ENCODE measurements at regions not wholly inside any gene's neighbourhood (a gene's known extent, or its start where the extent isn't known, plus 50 kb on each side); places are given as distances from the start of the nearest gene placed in this dataset.

DNA sequence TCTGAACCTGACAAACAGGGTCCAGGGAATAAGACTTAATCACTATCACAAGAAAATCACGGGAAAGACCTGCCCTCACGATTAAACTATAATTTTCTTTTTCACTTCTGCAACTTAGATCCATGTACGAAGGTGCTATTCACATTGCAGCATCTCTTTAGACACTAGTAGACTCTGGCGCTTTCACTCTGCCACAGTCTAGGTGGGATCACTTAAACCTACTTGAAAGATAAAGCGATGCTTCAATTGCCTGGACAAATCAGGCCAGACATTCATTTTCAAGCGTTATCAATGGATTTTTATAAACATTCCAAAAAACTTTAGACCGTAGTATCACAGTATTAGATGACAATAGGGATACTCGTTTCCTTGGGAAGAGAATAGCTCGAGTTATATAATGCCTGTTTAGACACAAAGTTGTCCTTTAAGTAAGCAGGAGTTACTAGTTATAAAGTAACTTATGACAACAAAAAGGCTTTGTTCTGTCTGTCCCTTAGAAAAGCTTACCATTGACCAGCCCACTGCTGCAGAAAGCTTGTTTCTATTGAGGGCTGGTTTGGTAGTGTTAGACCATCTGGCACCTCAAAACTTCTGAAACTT, 367.3 kb downstream of the UTRN start (continued):
- TF ChIP-seq MYC (CRISPR knock-in tag; IDR thresholded peaks at IDR 0.05; ENCODE audit: borderline replicate concordance) (no peak), ZNF891 (CRISPR knock-in tag; IDR thresholded peaks at IDR 0.05) (no peak), HCFC1 (IDR thresholded peaks at IDR 0.05; ENCODE audit: low read depth, low read length) (no peak), SAP130 (CRISPR knock-in tag; IDR thresholded peaks at IDR 0.05; ENCODE audit: low read depth) (peak; percentile 22; the same call in 1 of the 2 replicates), MLLT10 (CRISPR knock-in tag; IDR thresholded peaks at IDR 0.05) (no peak), NRL (CRISPR knock-in tag; IDR thresholded peaks at IDR 0.05; ENCODE audit: borderline replicate concordance) (no peak), RXRA (CRISPR knock-in tag; IDR thresholded peaks at IDR 0.05) (no peak), HHEX (CRISPR knock-in tag; IDR thresholded peaks at IDR 0.05) (no peak), PHF8 (CRISPR knock-in tag; IDR thresholded peaks at IDR 0.05) (no peak), SIN3A (IDR thresholded peaks at IDR 0.05; ENCODE audit: borderline replicate concordance, low read depth, low read length) (no peak), ZFY (CRISPR knock-in tag; IDR thresholded peaks at IDR 0.05) (no peak), ARNTL (CRISPR knock-in tag; IDR thresholded peaks at IDR 0.05) (peak; percentile 24; the same call in 1 of the 2 replicates), ZNF138 (CRISPR knock-in tag; IDR thresholded peaks at IDR 0.05; ENCODE audit: low read depth) (no peak), SMYD3 (CRISPR knock-in tag; IDR thresholded peaks at IDR 0.05) (peak; percentile 57; the same call in 1 of the 2 replicates)
- TF ChIP-seq, protein P1, sequence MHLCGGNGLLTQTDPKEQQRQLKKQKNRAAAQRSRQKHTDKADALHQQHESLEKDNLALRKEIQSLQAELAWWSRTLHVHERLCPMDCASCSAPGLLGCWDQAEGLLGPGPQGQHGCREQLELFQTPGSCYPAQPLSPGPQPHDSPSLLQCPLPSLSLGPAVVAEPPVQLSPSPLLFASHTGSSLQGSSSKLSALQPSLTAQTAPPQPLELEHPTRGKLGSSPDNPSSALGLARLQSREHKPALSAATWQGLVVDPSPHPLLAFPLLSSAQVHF (CRISPR knock-in tag; IDR thresholded peaks at IDR 0.05) = no peak
- TF ChIP-seq, protein P2, sequence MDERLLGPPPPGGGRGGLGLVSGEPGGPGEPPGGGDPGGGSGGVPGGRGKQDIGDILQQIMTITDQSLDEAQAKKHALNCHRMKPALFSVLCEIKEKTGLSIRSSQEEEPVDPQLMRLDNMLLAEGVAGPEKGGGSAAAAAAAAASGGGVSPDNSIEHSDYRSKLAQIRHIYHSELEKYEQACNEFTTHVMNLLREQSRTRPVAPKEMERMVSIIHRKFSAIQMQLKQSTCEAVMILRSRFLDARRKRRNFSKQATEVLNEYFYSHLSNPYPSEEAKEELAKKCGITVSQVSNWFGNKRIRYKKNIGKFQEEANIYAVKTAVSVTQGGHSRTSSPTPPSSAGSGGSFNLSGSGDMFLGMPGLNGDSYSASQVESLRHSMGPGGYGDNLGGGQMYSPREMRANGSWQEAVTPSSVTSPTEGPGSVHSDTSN (CRISPR knock-in tag; IDR thresholded peaks at IDR 0.05) = no peak
- TF ChIP-seq, protein P3, sequence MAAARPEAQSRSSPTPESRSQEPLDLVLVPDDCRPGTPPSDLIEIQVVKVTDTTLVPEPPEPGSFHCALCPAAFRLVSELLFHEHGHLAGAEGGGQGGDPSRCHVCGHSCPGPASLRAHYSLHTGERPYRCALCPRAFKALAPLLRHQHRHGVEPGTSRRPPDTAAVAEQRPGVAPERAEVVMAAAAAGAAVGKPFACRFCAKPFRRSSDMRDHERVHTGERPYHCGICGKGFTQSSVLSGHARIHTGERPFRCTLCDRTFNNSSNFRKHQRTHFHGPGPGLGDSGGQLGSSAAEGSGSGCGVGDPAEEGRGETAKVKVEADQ (CRISPR knock-in tag; IDR thresholded peaks at IDR 0.05; ENCODE audit: borderline replicate concordance) = no peak
- TF ChIP-seq, protein P4, sequence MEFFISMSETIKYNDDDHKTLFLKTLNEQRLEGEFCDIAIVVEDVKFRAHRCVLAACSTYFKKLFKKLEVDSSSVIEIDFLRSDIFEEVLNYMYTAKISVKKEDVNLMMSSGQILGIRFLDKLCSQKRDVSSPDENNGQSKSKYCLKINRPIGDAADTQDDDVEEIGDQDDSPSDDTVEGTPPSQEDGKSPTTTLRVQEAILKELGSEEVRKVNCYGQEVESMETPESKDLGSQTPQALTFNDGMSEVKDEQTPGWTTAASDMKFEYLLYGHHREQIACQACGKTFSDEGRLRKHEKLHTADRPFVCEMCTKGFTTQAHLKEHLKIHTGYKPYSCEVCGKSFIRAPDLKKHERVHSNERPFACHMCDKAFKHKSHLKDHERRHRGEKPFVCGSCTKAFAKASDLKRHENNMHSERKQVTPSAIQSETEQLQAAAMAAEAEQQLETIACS (CRISPR knock-in tag; IDR thresholded peaks at IDR 0.05) = no peak
- TF ChIP-seq, protein P5, sequence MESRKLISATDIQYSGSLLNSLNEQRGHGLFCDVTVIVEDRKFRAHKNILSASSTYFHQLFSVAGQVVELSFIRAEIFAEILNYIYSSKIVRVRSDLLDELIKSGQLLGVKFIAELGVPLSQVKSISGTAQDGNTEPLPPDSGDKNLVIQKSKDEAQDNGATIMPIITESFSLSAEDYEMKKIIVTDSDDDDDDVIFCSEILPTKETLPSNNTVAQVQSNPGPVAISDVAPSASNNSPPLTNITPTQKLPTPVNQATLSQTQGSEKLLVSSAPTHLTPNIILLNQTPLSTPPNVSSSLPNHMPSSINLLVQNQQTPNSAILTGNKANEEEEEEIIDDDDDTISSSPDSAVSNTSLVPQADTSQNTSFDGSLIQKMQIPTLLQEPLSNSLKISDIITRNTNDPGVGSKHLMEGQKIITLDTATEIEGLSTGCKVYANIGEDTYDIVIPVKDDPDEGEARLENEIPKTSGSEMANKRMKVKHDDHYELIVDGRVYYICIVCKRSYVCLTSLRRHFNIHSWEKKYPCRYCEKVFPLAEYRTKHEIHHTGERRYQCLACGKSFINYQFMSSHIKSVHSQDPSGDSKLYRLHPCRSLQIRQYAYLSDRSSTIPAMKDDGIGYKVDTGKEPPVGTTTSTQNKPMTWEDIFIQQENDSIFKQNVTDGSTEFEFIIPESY (CRISPR knock-in tag; IDR thresholded peaks at IDR 0.05) = no peak
- TF ChIP-seq, protein P6, sequence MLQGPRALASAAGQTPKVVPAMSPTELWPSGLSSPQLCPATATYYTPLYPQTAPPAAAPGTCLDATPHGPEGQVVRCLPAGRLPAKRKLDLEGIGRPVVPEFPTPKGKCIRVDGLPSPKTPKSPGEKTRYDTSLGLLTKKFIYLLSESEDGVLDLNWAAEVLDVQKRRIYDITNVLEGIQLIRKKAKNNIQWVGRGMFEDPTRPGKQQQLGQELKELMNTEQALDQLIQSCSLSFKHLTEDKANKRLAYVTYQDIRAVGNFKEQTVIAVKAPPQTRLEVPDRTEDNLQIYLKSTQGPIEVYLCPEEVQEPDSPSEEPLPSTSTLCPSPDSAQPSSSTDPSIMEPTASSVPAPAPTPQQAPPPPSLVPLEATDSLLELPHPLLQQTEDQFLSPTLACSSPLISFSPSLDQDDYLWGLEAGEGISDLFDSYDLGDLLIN (CRISPR knock-in tag; IDR thresholded peaks at IDR 0.05; ENCODE audit: borderline replicate concordance) = no peak
- TF ChIP-seq, protein P7, sequence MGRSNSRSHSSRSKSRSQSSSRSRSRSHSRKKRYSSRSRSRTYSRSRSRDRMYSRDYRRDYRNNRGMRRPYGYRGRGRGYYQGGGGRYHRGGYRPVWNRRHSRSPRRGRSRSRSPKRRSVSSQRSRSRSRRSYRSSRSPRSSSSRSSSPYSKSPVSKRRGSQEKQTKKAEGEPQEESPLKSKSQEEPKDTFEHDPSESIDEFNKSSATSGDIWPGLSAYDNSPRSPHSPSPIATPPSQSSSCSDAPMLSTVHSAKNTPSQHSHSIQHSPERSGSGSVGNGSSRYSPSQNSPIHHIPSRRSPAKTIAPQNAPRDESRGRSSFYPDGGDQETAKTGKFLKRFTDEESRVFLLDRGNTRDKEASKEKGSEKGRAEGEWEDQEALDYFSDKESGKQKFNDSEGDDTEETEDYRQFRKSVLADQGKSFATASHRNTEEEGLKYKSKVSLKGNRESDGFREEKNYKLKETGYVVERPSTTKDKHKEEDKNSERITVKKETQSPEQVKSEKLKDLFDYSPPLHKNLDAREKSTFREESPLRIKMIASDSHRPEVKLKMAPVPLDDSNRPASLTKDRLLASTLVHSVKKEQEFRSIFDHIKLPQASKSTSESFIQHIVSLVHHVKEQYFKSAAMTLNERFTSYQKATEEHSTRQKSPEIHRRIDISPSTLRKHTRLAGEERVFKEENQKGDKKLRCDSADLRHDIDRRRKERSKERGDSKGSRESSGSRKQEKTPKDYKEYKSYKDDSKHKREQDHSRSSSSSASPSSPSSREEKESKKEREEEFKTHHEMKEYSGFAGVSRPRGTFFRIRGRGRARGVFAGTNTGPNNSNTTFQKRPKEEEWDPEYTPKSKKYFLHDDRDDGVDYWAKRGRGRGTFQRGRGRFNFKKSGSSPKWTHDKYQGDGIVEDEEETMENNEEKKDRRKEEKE (IDR thresholded peaks at IDR 0.05) = no peak

Measured in HepG2 (cell line).